H1 (cell line): ENCODE measurements at regions not wholly inside any gene's neighbourhood (a gene's known extent, or its start where the extent isn't known, plus 50 kb on each side); places are given as distances from the start of the nearest gene placed in this dataset.

Experiments
- CTCF ChIA-PET: fragments of 300-600 bp; sonication (Branson Sonifier 250); formaldehyde crosslinking; loops from one replicate; lab custom pipeline; 2021; ENCODE audit not compliant: partially characterized antibody; lab: Charles Lee
- POLR2A ChIA-PET: fragments of 300-600 bp; sonication (Branson Sonifier 250); formaldehyde crosslinking; loops from one replicate; lab custom pipeline; 2021; ENCODE audit warnings: inconsistent platforms; ENCODE audit not compliant: partially characterized antibody; lab: Charles Lee
- DNase-seq, 2 experiments: peaks; one replicate each; pipeline versions ENCODE4 v3.0.0 to v3.0.0-alpha.2; 2010 to 2022; ENCODE audit warnings: low spot score in 2 of 2, low read depth in 1 of 2, mixed read lengths in 1 of 2
- FAIRE-seq: peaks from 2 replicates; lab custom pipeline; 2011; peaks lifted over from hg19 to GRCh38; lab: Jason Lieb, UNC
- H2AFZ ChIP-seq: 2 replicates; pipeline ENCODE4 v1.8.1; 2012; ENCODE audit warnings: low read length, inconsistent platforms
- H2AK5ac ChIP-seq: 2 replicates; pipeline ENCODE4 v1.6.1; 2013; ENCODE audit warnings: low read depth, low read length
- H2BK120ac ChIP-seq: replicated peaks from 2 replicates; pipeline ENCODE3; 2013; ENCODE audit warnings: low read depth, low read length, inconsistent platforms
- H2BK12ac ChIP-seq: 2 replicates; pipeline ENCODE4 v1.6.1; 2013; ENCODE audit warnings: low read depth, low read length
- H2BK15ac ChIP-seq: 2 replicates; pipeline ENCODE4 v1.6.1; 2013; ENCODE audit warnings: low read length
- H2BK20ac ChIP-seq: 2 replicates; pipeline ENCODE4 v1.6.1; 2013; ENCODE audit warnings: low read length
- H2BK5ac ChIP-seq: 2 replicates; pipeline ENCODE4 v1.6.1; 2013; ENCODE audit warnings: low read depth, low read length
- H3K14ac ChIP-seq: 2 replicates; pipeline ENCODE4 v1.6.1; 2013; ENCODE audit warnings: inconsistent platforms; ENCODE audit not compliant: insufficient read length
- H3K18ac ChIP-seq: 2 replicates; pipeline ENCODE4 v1.6.1; 2013; ENCODE audit warnings: low read length; ENCODE audit errors: extremely low read depth
- H3K23ac ChIP-seq: 2 replicates; pipeline ENCODE4 v1.6.1; 2013; ENCODE audit warnings: inconsistent platforms; ENCODE audit not compliant: insufficient read length
- H3K23me2 ChIP-seq: 2 replicates; pipeline ENCODE4 v1.6.1; 2013; ENCODE audit warnings: low read depth, low read length
- H3K27ac ChIP-seq: 2 replicates; pipeline ENCODE4 v1.6.1; 2011; ENCODE audit warnings: low read depth, low read length, inconsistent platforms
- H3K27me3 ChIP-seq, 4 experiments: replicated peaks in 1 of 4; 1 replicate in 1 of 4; 2 replicates in 3 of 4; pipeline versions ENCODE4 v1.6.1 to v1.8.1; 2011 to 2013; ENCODE audit warnings: low read length in 3 of 4, mild to moderate bottlenecking in 3 of 4, inconsistent platforms in 2 of 4, mixed read lengths in 2 of 4, moderate library complexity in 1 of 4; ENCODE audit not compliant: control insufficient read depth in 3 of 4, insufficient read depth in 3 of 4; ENCODE audit errors: extremely low read depth in 1 of 4
- H3K36me3 ChIP-seq, 4 experiments: 2 replicates each; pipeline versions ENCODE4 v1.6.1 to v1.8.1; 2011 to 2013; ENCODE audit warnings: mild to moderate bottlenecking in 4 of 4, low read length in 3 of 4, moderate library complexity in 2 of 4, control low read depth in 1 of 4, inconsistent platforms in 1 of 4; ENCODE audit not compliant: insufficient read depth in 4 of 4, control insufficient read depth in 2 of 4
- H3K4ac ChIP-seq: replicated peaks from 2 replicates; pipeline ENCODE3; 2013; ENCODE audit warnings: low read length, low read depth, mixed read lengths, inconsistent platforms; ENCODE audit not compliant: insufficient read length
- H3K4me1 ChIP-seq, 4 experiments: replicated peaks in 1 of 4; 1 replicate in 1 of 4; 2 replicates in 3 of 4; pipeline versions ENCODE4 v1.6.1 to v1.8.1; 2011 to 2013; ENCODE audit warnings: low read length in 3 of 4, inconsistent platforms in 2 of 4, mixed read lengths in 1 of 4; ENCODE audit not compliant: insufficient read depth in 4 of 4, control insufficient read depth in 3 of 4
- H3K4me2 ChIP-seq, 2 experiments: 2 replicates each; pipeline versions ENCODE4 v1.6.1 to v1.8.1; 2011 to 2013; ENCODE audit warnings: low read depth in 2 of 2, low read length in 2 of 2, control low read depth in 1 of 2, inconsistent platforms in 1 of 2, mild to moderate bottlenecking in 1 of 2; ENCODE audit not compliant: insufficient read depth in 1 of 2
- H3K4me3 ChIP-seq, 4 experiments: fragments of 200-600, 300-600 bp in 1 of 4; sonication (generic), shearing (Covaris generic), sonication (Bioruptor Twin) in 1 of 4; 2 replicates each; pipeline versions ENCODE4 v1.5.1 to v1.8.1; 2011 to 2016; ENCODE audit warnings: low read length in 4 of 4, low read depth in 3 of 4, control low read depth in 2 of 4, inconsistent platforms in 2 of 4, mild to moderate bottlenecking in 2 of 4, mixed read lengths in 1 of 4, moderate library complexity in 1 of 4; ENCODE audit not compliant: insufficient read depth in 2 of 4; ENCODE audit errors: extremely low read depth in 1 of 4
- H3K56ac ChIP-seq: replicated peaks from 2 replicates; pipeline ENCODE3; 2013; ENCODE audit warnings: low read depth, mild to moderate bottlenecking, mixed read lengths, low read length, inconsistent platforms; ENCODE audit not compliant: insufficient read length
- H3K79me1 ChIP-seq: 2 replicates; pipeline ENCODE4 v1.6.1; 2013; ENCODE audit warnings: low read depth, low read length, control low read depth
- H3K79me2 ChIP-seq, 2 experiments: 2 replicates each; pipeline versions ENCODE4 v1.6.1 to v1.8.1; 2012 to 2013; ENCODE audit warnings: low read length in 2 of 2, mild to moderate bottlenecking in 2 of 2, inconsistent platforms in 1 of 2; ENCODE audit not compliant: insufficient read depth in 2 of 2, control insufficient read depth in 1 of 2
- H3K9ac ChIP-seq, 4 experiments: replicated peaks in 1 of 4; 1 replicate in 1 of 4; 2 replicates in 3 of 4; pipeline versions ENCODE4 v1.6.1 to v1.8.1; 2011 to 2013; ENCODE audit warnings: low read depth in 3 of 4, low read length in 3 of 4, control low read depth in 2 of 4, mild to moderate bottlenecking in 2 of 4, moderate library complexity in 2 of 4, inconsistent platforms in 1 of 4; ENCODE audit errors: extremely low read depth in 1 of 4
- H3K9me3 ChIP-seq, 2 experiments: 2 replicates each; pipeline versions ENCODE4 v1.6.1 to v1.8.1; 2012 to 2013; ENCODE audit warnings: mild to moderate bottlenecking in 2 of 2, moderate library complexity in 2 of 2, control low read depth in 1 of 2, inconsistent platforms in 1 of 2, low read depth in 1 of 2, low read length in 1 of 2, mixed read lengths in 1 of 2; ENCODE audit not compliant: insufficient read depth in 2 of 2
- H4K20me1 ChIP-seq, 2 experiments: replicated peaks in 1 of 2; 2 replicates each; pipeline versions ENCODE3 to v1.8.1; 2011 to 2013; ENCODE audit warnings: inconsistent platforms in 2 of 2, low read length in 2 of 2, mild to moderate bottlenecking in 1 of 2; ENCODE audit not compliant: insufficient read depth in 2 of 2, control insufficient read depth in 1 of 2
- H4K5ac ChIP-seq: 2 replicates; pipeline ENCODE4 v1.6.1; 2013; ENCODE audit warnings: low read length, low read depth, mixed read lengths, inconsistent platforms; ENCODE audit not compliant: insufficient read length
- H4K8ac ChIP-seq: 2 replicates; pipeline ENCODE4 v1.8.0; 2013; ENCODE audit warnings: mild to moderate bottlenecking, moderate library complexity, low read length, inconsistent platforms; ENCODE audit not compliant: insufficient read depth; ENCODE audit errors: extremely low read depth
- H4K91ac ChIP-seq: replicated peaks from 2 replicates; pipeline ENCODE3; 2013; ENCODE audit warnings: low read length, mixed read lengths, inconsistent platforms; ENCODE audit not compliant: insufficient read length
- CEBPB ChIP-seq: IDR thresholded peaks from 2 replicates; pipeline ENCODE4 v1.6.1; 2012; ENCODE audit warnings: low read depth, low read length
- WGBS, 2 experiments: shearing (Covaris generic) in 1 of 2; methylation state at CpG; one replicate each; pipeline versions ENCODE4 v1.1.6 to v1.1.7; 2013 to 2015; ENCODE audit warnings: low lambda C conversion rate in 2 of 2, mixed read lengths in 2 of 2, inconsistent platforms in 1 of 2, low coverage in 1 of 2, missing lambda C conversion rate in 1 of 2; ENCODE audit not compliant: insufficient replicate concordance in 2 of 2, insufficient coverage in 1 of 2, insufficient read length in 1 of 2; ENCODE audit errors: extremely low coverage in 1 of 2, missing lambda C conversion rate in 1 of 2; 5-methylcytosine and 5-hydroxymethylcytosine counted together

DNA sequence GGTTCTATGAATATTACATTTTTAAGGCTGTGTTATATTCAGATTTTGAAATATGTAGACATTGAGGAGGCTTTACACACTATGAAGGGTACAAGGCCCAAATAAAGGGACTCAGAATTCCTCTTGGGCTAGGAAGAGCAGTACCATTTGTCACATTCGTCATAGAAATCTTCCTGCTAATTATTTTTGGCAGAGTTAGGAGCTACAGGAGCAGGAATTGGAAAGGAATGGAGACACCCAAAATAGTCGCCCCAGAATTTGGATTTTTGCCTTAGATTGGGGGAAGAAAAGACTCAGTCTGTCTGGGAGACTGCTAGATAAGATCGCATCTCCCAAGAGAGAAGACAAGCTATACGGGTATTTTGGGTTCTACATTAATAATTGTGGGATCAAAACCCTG lies 176.4 kb upstream of the DACH1 start:
- Histone ChIP-seq H3K4ac (no peak overlapping the region), H2AFZ (no peak overlapping the region), H3K9ac (no peak overlapping the region), H2BK15ac (no peak overlapping the region), H3K4me1 (no peaks in the 10 kb centered on the region), H3K4me2 (no peak overlapping the region), H2BK5ac (no peak overlapping the region), H4K5ac (no peak overlapping the region), H3K23me2 (no peaks in the 10 kb centered on the region), H3K4me3 (no peak overlapping the region), H3K36me3 (no peaks in the 10 kb centered on the region), H3K79me2 (no peaks in the 10 kb centered on the region), H3K27ac (no peak overlapping the region), H2AK5ac (no peak overlapping the region), H3K14ac (no peak overlapping the region), H3K27me3 (no peaks in the 10 kb centered on the region), H3K56ac (no peak overlapping the region), H2BK12ac (no peak overlapping the region), H4K20me1 (no peaks in the 10 kb centered on the region), H4K91ac (no peak overlapping the region), H2BK20ac (no peak overlapping the region), H3K79me1 (no peaks in the 10 kb centered on the region), H3K9me3 (no peaks in the 10 kb centered on the region), H2BK120ac (no peak overlapping the region), H4K8ac (no peak overlapping the region), H3K18ac (no peak overlapping the region), H3K23ac (no peak overlapping the region)
- FAIRE-seq (no peak), DNase-seq (no peak)
- TF ChIP-seq CEBPB, result no peak
- CTCF ChIA-PET, result no interaction called here
- POLR2A ChIA-PET, result no interaction called here
- 93% methylated on average over 4 of the region's 4 CpGs; no CpG with 5 or more reads in 1 of the 2 experiments for WGBS, 2 experiments
